Inflammatory macrophage (primary cell): ENCODE measurements at regions not wholly inside any gene's neighbourhood (a gene's known extent, or its start where the extent isn't known, plus 50 kb on each side); places are given as distances from the start of the nearest gene placed in this dataset.
"Not testable (repeated sequence)": the region's sequence is repeated elsewhere in the genome, so short reads cannot be mapped to it uniquely, and the experiment has no call there.

Source experiments
- DNase-seq, 2 donors: peaks; one replicate each; pipeline ENCODE4 v3.0.0-alpha.2; 2020 to 2022

GRCh38 chr2:2656115-2657011 is 325.3 kb upstream of the MYT1L start:
- DNase-seq = no peak

GRCh38 chr2:2655453-2656114 is 324.5 kb upstream of the MYT1L start:
- no peak for DNase-seq

GRCh38 chr2:2653231-2653630 is 322.2 kb upstream of the MYT1L start:
- no peak for DNase-seq

GRCh38 chr2:2650608-2651375 is 319.7 kb upstream of the MYT1L start:
- no peak for DNase-seq

GRCh38 chr2:2649109-2650072 is 318.3 kb upstream of the MYT1L start:
- DNase-seq = no peak

- DNase-seq = no peak
Measured at GRCh38 chr2:2648094-2648493, 317.0 kb upstream of the MYT1L start.

- DNase-seq = no peak
Measured at GRCh38 chr2:2647141-2647541, 316.1 kb upstream of the MYT1L start.

- no peak for DNase-seq
Measured at GRCh38 chr2:2646433-2647051, 315.5 kb upstream of the MYT1L start.

GRCh38 chr2:2645162-2645855 is 314.2 kb upstream of the MYT1L start:
- no peak for DNase-seq

GRCh38 chr2:2644751-2645150 is 313.7 kb upstream of the MYT1L start:
- DNase-seq = not testable (repeated sequence)

GRCh38 chr2:2644040-2644439 is 313.0 kb upstream of the MYT1L start:
- no peak for DNase-seq

- DNase-seq = no peak
Measured at GRCh38 chr2:2642906-2643890, 312.1 kb upstream of the MYT1L start.

- no peak for DNase-seq
Measured at GRCh38 chr2:2641541-2642410, 310.7 kb upstream of the MYT1L start.

GRCh38 chr2:2640818-2641217 is 309.7 kb upstream of the MYT1L start:
- DNase-seq = no peak

- DNase-seq = no peak
Measured at GRCh38 chr2:2640371-2640770, 309.3 kb upstream of the MYT1L start.

- DNase-seq = no peak
Measured at GRCh38 chr2:2639251-2640139, 308.4 kb upstream of the MYT1L start.

- DNase-seq = no peak
Measured at GRCh38 chr2:2638547-2639220, 307.6 kb upstream of the MYT1L start.
